ENCODE measurements at regions not wholly inside any gene's neighbourhood (a gene's known extent, or its start where the extent isn't known, plus 50 kb on each side); places are given as distances from the start of the nearest gene placed in this dataset.

DNA sequence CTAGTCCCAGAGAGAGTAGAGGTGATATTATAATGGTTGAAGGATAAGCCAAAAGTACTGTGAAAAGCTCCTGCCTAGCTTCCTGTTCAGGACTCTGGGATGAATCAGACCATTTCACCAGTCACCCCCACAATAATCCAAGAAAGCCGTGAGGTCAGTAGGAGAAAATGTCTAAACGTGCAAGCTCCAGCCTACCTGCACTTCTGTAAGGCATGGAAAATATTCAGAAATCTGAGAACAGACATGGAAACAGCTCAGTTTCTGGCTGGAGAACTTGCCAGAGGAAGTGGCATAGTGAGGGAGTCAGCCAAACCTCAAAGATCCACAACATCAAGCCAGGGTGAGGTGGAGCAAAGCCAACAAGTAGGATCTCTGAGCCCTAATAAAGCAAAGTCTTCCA is 58.2 kb downstream of the ELAPOR2 start:
- POLR2A ChIA-PET = interaction anchor here (1.1 kb wide), 1 partner anchor 22 kb away, joined by 3 read pairs; no protein-coding TSS in a partner anchor
- CTCF ChIA-PET = interaction anchor here (1.3 kb wide), 1 partner anchor 12 kb away, joined by 3 read pairs; no protein-coding TSS in a partner anchor
- intact Hi-C loops (cut with DNase I, micrococcal nuclease) = no loop called here

DNA sequence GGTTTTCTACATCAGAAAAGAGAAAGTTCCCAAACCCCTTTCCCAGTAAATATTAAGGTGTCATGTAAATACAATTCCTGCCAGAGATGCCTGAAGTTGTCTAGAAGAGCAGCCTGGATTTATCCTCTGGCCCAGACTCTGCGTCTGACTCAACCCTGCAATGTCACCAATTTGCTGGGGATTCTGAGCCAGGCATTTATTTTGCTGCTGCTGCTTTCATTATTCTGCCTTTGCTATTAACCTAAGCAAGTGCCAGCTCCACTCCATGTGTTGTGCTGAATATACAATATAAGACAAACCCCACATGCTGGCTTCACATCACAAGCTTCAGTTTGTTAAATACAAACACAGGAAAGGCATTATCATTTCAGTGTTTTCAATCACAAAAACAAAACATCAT is 59.1 kb downstream of the ELAPOR2 start:
- H3K9me3 Mint-ChIP-seq = no peaks in the 10 kb centered on the region
- Histone ChIP-seq H3K27ac (ENCODE audit: low read depth in 1 of 2, low read length in 2 of 2) (no peak overlapping the region), H3K9me3 (ENCODE audit: control insufficient read depth in 1 of 2, insufficient read depth in 1 of 2, low read length in 2 of 2) (no peaks in the 10 kb centered on the region), H3K4me3 (ENCODE audit: low read length) (no peak overlapping the region), H3K27me3 (ENCODE audit: control insufficient read depth in 1 of 2, insufficient read depth in 2 of 2, low read length in 2 of 2) (no peaks in the 10 kb centered on the region), H3K36me3 (ENCODE audit: insufficient read depth, low read length) (no peaks in the 10 kb centered on the region), H3K4me1 (ENCODE audit: insufficient read depth, low read length) (peaks cover 7% of the 10 kb centered on the region)
- H3K27me3 Mint-ChIP-seq = peaks cover 41% of the 10 kb centered on the region
- TF ChIP-seq, protein P1, sequence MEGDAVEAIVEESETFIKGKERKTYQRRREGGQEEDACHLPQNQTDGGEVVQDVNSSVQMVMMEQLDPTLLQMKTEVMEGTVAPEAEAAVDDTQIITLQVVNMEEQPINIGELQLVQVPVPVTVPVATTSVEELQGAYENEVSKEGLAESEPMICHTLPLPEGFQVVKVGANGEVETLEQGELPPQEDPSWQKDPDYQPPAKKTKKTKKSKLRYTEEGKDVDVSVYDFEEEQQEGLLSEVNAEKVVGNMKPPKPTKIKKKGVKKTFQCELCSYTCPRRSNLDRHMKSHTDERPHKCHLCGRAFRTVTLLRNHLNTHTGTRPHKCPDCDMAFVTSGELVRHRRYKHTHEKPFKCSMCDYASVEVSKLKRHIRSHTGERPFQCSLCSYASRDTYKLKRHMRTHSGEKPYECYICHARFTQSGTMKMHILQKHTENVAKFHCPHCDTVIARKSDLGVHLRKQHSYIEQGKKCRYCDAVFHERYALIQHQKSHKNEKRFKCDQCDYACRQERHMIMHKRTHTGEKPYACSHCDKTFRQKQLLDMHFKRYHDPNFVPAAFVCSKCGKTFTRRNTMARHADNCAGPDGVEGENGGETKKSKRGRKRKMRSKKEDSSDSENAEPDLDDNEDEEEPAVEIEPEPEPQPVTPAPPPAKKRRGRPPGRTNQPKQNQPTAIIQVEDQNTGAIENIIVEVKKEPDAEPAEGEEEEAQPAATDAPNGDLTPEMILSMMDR (IDR thresholded peaks at IDR 0.05) = no peak
- ChIA-PET POLR2A (interaction anchor here (1.1 kb wide), 1 partner anchor 21 kb away, joined by 3 read pairs; no protein-coding TSS in a partner anchor), CTCF (interaction anchor here (1.3 kb wide), 1 partner anchor 12 kb away, joined by 3 read pairs; no protein-coding TSS in a partner anchor)
- no peak overlapping the region for H3K27ac Mint-ChIP-seq
- ATAC-seq (ENCODE audit: poor library complexity) = no peak
- peaks cover 8% of the 10 kb centered on the region for H3K4me1 Mint-ChIP-seq (ENCODE audit: low read depth)
- H3K4me3 Mint-ChIP-seq = no peak overlapping the region
- H3K36me3 Mint-ChIP-seq (ENCODE audit: low read depth) = no peaks in the 10 kb centered on the region
- no peak for DNase-seq
- intact Hi-C loops (cut with DNase I, micrococcal nuclease) = no loop called here

More for the DNA sequence above, 58.2 kb downstream of the ELAPOR2 start:
- Histone ChIP-seq H3K4me1 (ENCODE audit: insufficient read depth, low read length) (peaks cover 7% of the 10 kb centered on the region), H3K27me3 (ENCODE audit: control insufficient read depth in 1 of 2, insufficient read depth in 2 of 2, low read length in 2 of 2) (no peaks in the 10 kb centered on the region), H3K9me3 (ENCODE audit: control insufficient read depth in 1 of 2, insufficient read depth in 1 of 2, low read length in 2 of 2) (no peaks in the 10 kb centered on the region), H3K4me3 (ENCODE audit: low read length) (no peak overlapping the region), H3K36me3 (ENCODE audit: insufficient read depth, low read length) (no peaks in the 10 kb centered on the region), H3K27ac (ENCODE audit: low read depth in 1 of 2, low read length in 2 of 2) (no peak overlapping the region)
- H3K27me3 Mint-ChIP-seq = peaks cover 36% of the 10 kb centered on the region
- no peak overlapping the region for H3K27ac Mint-ChIP-seq
- peaks cover 8% of the 10 kb centered on the region for H3K4me1 Mint-ChIP-seq (ENCODE audit: low read depth)
- no peak overlapping the region for H3K4me3 Mint-ChIP-seq
- DNase-seq (no peak), ATAC-seq (ENCODE audit: poor library complexity) (no peak)
- TF ChIP-seq, protein P1 (IDR thresholded peaks at IDR 0.05) = no peak
- no peaks in the 10 kb centered on the region for H3K9me3 Mint-ChIP-seq
- H3K36me3 Mint-ChIP-seq (ENCODE audit: low read depth) = no peaks in the 10 kb centered on the region

DNA sequence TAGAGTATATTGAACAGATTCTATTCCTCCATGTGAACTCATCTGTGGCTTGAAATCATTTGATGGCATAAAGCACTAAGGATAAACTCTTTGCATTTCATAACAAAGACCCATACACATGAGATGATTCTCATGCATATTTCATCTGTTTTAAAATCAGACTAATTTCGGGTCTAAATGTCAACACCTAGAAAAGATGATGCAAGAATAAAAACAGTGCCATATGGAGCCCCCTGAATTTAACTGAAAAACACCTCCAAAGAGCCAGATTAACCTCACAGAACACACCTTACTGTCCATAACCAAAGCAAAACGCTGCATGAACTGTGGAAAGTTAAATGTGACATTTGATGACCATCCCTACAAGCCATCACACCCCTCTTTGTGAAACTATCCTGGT is 59.7 kb downstream of the ELAPOR2 start:
- no peaks in the 10 kb centered on the region for H3K27me3 ChIP-seq (ENCODE audit: control insufficient read depth in 1 of 2, insufficient read depth in 2 of 2, low read length in 2 of 2)
- H3K9me3 Mint-ChIP-seq = no peaks in the 10 kb centered on the region
- no peaks in the 10 kb centered on the region for H3K36me3 Mint-ChIP-seq (ENCODE audit: low read depth)
- H3K27ac Mint-ChIP-seq = no peak overlapping the region
- ATAC-seq (ENCODE audit: poor library complexity) (no peak), DNase-seq (no peak)
- H3K27ac ChIP-seq (ENCODE audit: low read depth in 1 of 2, low read length in 2 of 2) = no peak overlapping the region
- H3K4me3 ChIP-seq (ENCODE audit: low read length) = no peak overlapping the region
- H3K4me3 Mint-ChIP-seq = no peak overlapping the region
- H3K4me1 Mint-ChIP-seq (ENCODE audit: low read depth) = peaks cover 5% of the 10 kb centered on the region
- H3K4me1 ChIP-seq (ENCODE audit: insufficient read depth, low read length) = peaks cover 7% of the 10 kb centered on the region
- POLR2A ChIA-PET = no interaction called here
- no peaks in the 10 kb centered on the region for H3K9me3 ChIP-seq (ENCODE audit: control insufficient read depth in 1 of 2, insufficient read depth in 1 of 2, low read length in 2 of 2)
- H3K27me3 Mint-ChIP-seq = peaks cover 36% of the 10 kb centered on the region
- TF ChIP-seq, protein P1 (IDR thresholded peaks at IDR 0.05) = no peak
- intact Hi-C loops (cut with DNase I, micrococcal nuclease) = no loop called here
- CTCF ChIA-PET = no interaction called here
- no peaks in the 10 kb centered on the region for H3K36me3 ChIP-seq (ENCODE audit: insufficient read depth, low read length)
